ENCODE measurements at regions not wholly inside any gene's neighbourhood (a gene's known extent, or its start where the extent isn't known, plus 50 kb on each side); places are given as distances from the start of the nearest gene placed in this dataset.

DNA sequence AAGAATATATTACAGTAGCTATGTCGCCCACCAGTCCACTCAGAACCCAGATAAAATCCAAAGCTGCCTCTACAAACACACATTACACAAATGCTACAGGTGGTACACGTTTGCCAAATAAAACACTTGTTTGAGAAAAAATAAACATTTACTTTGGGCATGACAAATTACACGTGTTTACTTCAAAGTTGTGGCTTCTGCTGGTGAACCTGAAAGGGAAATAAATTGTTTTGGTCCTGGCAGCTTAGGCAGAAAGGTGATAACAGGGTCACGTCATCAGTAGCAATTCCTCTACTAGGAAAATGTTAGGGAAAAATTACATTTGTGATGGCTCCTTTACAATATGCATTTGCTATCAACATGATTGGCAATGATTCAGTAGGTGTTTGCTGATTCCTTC lies 497.3 kb upstream of the WWC1 start:
- TF ChIP-seq, protein P1, sequence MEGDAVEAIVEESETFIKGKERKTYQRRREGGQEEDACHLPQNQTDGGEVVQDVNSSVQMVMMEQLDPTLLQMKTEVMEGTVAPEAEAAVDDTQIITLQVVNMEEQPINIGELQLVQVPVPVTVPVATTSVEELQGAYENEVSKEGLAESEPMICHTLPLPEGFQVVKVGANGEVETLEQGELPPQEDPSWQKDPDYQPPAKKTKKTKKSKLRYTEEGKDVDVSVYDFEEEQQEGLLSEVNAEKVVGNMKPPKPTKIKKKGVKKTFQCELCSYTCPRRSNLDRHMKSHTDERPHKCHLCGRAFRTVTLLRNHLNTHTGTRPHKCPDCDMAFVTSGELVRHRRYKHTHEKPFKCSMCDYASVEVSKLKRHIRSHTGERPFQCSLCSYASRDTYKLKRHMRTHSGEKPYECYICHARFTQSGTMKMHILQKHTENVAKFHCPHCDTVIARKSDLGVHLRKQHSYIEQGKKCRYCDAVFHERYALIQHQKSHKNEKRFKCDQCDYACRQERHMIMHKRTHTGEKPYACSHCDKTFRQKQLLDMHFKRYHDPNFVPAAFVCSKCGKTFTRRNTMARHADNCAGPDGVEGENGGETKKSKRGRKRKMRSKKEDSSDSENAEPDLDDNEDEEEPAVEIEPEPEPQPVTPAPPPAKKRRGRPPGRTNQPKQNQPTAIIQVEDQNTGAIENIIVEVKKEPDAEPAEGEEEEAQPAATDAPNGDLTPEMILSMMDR (IDR thresholded peaks at IDR 0.05 in 4 of 5, conservative IDR thresholded peaks at IDR 0.05 in 1 of 5) = no peak
- no peak for TF ChIP-seq POLR2A (IDR thresholded peaks at IDR 0.05)

Measured in gastrocnemius medialis (tissue), 4 donors.